Raji (cell line): ENCODE measurements at regions not wholly inside any gene's neighbourhood (a gene's known extent, or its start where the extent isn't known, plus 50 kb on each side); places are given as distances from the start of the nearest gene placed in this dataset.

ENCODE experiments used
- POLR2A ChIP-seq: IDR thresholded peaks from 2 replicates; pipeline ENCODE4 v1.6.1; 2011; ENCODE audit warnings: low read depth, low read length, control low read depth; ENCODE audit not compliant: insufficient read depth

DNA sequence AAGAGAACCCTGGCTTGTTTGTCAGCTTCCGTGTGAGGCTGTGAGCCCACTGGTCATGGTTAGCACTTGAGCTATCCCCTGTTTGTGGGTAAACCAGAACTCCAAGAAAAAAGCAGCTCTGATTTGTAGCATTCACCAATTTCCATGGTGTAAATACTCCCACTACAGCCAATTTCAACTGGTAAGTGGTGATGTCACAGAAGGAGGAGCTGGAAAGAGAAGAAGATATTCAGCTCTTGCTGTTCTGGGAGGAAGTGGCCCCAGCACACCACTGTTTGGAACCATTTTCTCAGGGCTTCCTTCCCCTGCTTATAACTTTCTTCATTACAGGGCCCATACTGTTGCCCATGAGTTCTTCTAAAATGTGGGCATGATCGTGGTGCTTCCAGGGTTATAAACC, 500.1 kb upstream of the ZMIZ1 start:
- TF ChIP-seq POLR2A = no peak

DNA sequence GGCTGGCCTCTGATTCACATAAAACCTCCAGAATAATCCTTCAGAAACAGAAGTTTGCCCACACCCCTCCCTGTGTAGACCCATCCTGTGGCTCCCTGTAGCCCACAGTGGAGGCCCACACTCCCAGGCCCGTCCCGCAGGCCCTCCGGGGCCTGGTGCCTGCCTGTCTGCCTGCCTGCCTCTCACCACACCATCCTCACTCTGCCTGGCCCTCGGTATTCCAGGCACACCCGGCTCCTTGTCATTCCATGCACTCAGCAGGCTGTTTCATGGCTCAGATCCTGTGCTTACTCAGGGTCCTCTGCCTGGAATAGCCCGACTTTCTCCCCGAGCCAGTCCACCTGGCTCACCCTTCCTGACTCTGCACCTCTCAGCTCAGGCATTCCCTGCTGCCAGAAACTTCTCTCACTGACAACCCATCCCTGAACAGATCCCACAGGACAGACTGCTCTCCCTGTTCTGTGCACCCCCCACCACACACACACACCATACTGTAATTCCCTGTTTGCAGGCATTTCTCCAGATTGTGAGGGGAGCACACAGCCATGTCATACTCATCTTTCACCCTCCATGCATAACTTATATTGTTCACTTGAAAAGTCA, 498.0 kb upstream of the ZMIZ1 start:
- no peak for TF ChIP-seq POLR2A

DNA sequence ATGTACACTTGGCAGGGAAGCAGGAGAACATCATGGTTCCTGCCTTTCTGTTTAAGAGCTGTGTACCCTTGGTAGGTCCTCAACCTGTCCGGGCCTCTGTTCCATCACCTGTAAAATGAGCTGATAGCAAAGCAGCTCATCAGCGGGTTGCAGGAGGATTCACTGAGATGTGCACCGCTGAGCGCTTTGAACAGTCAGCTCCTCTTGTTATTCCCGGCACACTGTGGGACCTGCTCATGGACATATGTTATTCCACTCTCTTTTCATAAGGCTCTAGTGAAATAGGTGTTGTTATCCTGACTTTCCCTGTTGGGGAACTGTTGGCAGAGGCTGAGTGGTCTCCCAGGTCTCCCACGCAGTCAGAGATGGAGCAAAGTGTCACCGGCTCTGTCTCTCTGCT, 497.5 kb upstream of the ZMIZ1 start:
- no peak for TF ChIP-seq POLR2A

- TF ChIP-seq POLR2A = no peak
Measured at GRCh38 chr10:78571891-78572290, 496.9 kb upstream of the ZMIZ1 start.

DNA sequence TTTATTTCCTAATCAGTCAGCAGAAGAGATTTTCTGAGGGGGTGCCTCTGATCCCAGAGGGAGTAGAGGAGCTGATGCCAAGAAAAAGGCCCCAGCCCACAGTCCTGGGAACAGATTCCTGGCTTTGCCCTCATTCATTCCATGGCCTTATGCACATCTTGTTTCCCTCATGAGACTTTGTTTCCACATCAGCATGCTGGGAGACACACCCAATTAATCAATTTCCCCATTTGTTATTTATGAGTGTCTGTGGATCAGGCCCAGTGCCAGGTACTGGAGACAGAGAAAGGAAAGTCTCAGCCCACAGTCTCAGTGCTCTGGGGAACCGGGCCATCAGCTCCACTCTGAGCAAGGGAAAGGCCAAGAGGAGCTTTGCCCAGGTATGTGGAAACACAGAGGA, 496.2 kb upstream of the ZMIZ1 start:
- no peak for TF ChIP-seq POLR2A

GRCh38 chr10:78574547-78574946, 494.2 kb upstream of the ZMIZ1 start:
- no peak for TF ChIP-seq POLR2A

DNA sequence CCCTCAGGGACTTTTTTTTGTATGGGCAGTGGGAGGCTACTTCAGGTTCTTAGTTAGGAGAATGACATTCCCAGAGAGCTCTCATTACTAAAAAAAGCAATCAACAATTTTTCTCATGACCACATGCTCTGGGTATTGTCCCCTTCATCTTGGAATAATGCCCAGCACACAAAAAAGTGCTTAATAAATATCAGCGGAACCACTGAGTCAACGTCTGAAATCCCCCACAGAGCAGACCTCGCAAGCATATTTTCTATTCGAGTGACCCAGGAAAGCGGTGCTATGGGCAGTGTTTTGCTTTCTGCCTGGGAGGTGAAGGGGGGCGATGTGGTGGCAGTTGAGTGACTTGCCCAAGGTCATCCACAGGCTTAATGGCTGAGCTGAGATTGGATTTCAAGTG, 493.4 kb upstream of the ZMIZ1 start:
- TF ChIP-seq POLR2A = no peak

GRCh38 chr10:78576276-78576675, 492.5 kb upstream of the ZMIZ1 start:
- TF ChIP-seq POLR2A = no peak

DNA sequence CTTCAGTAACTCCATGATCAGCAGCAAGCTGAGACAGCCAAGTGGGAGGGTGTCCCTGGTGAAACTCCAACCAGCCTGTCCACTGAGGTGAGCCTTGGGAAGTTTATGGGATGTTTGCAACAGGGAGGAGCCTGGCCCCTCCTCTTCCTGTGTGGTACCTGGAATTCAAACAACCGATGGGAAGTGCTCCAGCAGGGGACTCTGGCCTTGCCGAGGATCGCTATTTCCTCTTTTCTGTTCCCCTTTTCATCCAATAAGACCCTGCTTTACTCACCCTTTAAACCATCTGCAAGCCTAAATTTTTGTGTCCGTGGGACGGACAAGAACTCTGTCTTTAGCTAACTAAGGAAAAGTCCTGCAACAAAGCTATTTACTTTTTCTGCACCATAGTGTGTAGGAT, 491.1 kb upstream of the ZMIZ1 start:
- no peak for TF ChIP-seq POLR2A

- TF ChIP-seq POLR2A = no peak
Measured at GRCh38 chr10:78578929-78579328, 489.8 kb upstream of the ZMIZ1 start.

DNA sequence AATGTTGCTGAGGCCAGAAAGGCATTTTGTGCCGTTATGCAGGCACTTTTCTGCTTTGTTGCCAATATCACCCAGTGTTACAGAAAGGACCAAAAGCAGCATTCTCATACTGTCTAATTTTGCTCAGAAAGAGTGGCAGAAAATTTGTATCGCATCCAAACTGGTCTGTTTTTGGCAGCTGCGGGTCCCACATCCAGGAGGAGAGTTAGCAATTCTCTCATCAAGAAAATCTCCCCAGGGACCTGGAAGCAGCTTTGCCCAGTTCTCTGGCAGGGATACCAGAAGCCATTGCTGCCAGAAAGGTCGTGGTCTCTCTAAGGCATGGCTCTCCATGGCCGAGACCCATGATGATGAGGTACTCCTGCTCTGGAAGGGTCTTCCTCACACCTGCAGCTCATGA, 489.2 kb upstream of the ZMIZ1 start:
- no peak for TF ChIP-seq POLR2A

GRCh38 chr10:78579995-78580394, 488.8 kb upstream of the ZMIZ1 start:
- TF ChIP-seq POLR2A = no peak

DNA sequence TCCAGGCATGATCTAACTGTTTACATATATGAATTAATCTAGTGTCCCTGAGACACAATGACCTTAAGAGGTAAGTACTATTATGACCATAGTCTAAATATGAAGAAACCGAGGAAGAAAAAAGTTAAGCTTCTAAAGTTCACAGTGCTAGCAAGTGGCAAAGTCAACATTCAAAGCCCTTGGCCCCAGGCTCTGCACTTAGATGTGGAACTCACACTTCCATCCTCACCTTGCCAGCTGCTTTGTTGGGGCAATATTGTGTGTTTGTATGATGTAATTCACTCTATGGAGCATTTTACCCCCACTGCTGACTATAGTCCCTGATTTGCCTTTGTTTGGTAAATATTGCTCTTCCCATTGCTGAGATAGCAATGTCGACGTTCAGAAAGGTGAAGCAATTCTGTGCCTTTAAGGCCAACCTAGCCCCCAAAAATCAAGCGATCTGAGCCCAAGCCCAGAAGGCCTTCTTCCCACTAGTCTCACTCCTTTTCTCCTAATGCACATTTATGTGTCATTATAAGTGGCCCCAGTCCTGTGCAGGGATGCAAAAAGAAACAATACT, 487.6 kb upstream of the ZMIZ1 start:
- no peak for TF ChIP-seq POLR2A

- TF ChIP-seq POLR2A = no peak
Measured at GRCh38 chr10:78582540-78582939, 486.2 kb upstream of the ZMIZ1 start.

GRCh38 chr10:78584266-78584665, 484.5 kb upstream of the ZMIZ1 start:
- TF ChIP-seq POLR2A = no peak

GRCh38 chr10:78584681-78585080, 484.1 kb upstream of the ZMIZ1 start:
- TF ChIP-seq POLR2A = no peak

DNA sequence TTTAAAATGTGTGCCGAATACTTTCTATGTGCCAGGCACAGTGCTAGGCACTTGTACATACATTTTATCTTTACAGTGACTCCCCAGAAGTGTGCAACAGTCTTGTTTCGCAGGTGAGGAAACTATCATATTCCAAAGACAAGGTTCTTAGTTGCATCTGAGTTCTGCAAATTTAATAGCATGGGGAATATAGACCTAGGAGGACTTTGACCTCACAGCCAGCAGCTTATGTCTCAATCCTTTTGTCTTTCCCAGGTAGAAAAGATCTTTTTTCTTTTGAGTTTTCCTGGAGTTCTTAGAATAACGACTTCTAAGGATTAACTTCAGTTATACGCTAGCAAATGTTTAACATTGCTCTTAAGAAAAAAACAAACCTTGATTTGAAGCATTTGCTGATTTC, 482.8 kb upstream of the ZMIZ1 start:
- no peak for TF ChIP-seq POLR2A
